ENCODE measurements at regions not wholly inside any gene's neighbourhood (a gene's known extent, or its start where the extent isn't known, plus 50 kb on each side); places are given as distances from the start of the nearest gene placed in this dataset.

GRCh38 chr1:222034790-222035189 is 292.9 kb upstream of the DUSP10 start:
- CTCF ChIA-PET: no interaction called here
- Histone ChIP-seq H3K36me3 (ENCODE audit: control insufficient read depth in 1 of 2, insufficient read depth in 2 of 2, low read length in 2 of 2) (no peaks in the 10 kb centered on the region), H3K4me2 (ENCODE audit: low read length) (no peak overlapping the region), H3K27ac (ENCODE audit: low read depth, low read length) (no peak overlapping the region), H3K79me2 (ENCODE audit: insufficient read depth, low read length) (no peaks in the 10 kb centered on the region), H3K4me3 (replicated peaks in 1 of 2; ENCODE audit: low read depth in 1 of 2, low read length in 2 of 2) (no peak overlapping the region), H3K9ac (ENCODE audit: low read length) (no peak overlapping the region), H3K27me3 (ENCODE audit: insufficient read depth, low read length) (no peaks in the 10 kb centered on the region), H3K9me3 (ENCODE audit: control insufficient read depth in 1 of 2, insufficient read depth in 1 of 2, low read depth in 1 of 2, low read length in 2 of 2) (no peaks in the 10 kb centered on the region), H3K4me1 (ENCODE audit: control insufficient read depth in 1 of 2, insufficient read depth in 2 of 2, low read length in 2 of 2) (no peaks in the 10 kb centered on the region), H3K9me2 (ENCODE audit: insufficient read depth) (no peaks in the 10 kb centered on the region), H4K20me1 (ENCODE audit: insufficient read depth) (no peaks in the 10 kb centered on the region), H2AFZ (ENCODE audit: low read depth, low read length, poor library complexity, severe bottlenecking) (no peak overlapping the region)
- RAD21 ChIA-PET (ENCODE audit: low non-redundant PET in 1 of 2, low total read pairs in 2 of 2, uncharacterized antibody in 2 of 2, unreplicated experiment in 2 of 2): no interaction called here
- TF ChIP-seq ZBTB33 (IDR thresholded peaks at IDR 0.05; ENCODE audit: extremely low read depth, insufficient replicate concordance, low read length): no peak
- TF ChIP-seq EZH2 (IDR thresholded peaks at IDR 0.05): no peak
- ATAC-seq (no peak), DNase-seq (ENCODE audit: low read depth, low spot score) (no peak)
- intact Hi-C loops (cut with micrococcal nuclease): no loop called here
- POLR2A ChIA-PET: no interaction called here
- BruUV-seq (replicated peaks): no TSS peak

GRCh38 chr1:222033450-222033849 is 291.6 kb upstream of the DUSP10 start:
- Histone ChIP-seq H3K4me2 (ENCODE audit: low read length) (no peak overlapping the region), H4K20me1 (ENCODE audit: insufficient read depth) (no peaks in the 10 kb centered on the region), H3K9me2 (ENCODE audit: insufficient read depth) (no peaks in the 10 kb centered on the region), H3K9ac (ENCODE audit: low read length) (no peak overlapping the region), H3K4me1 (ENCODE audit: control insufficient read depth in 1 of 2, insufficient read depth in 2 of 2, low read length in 2 of 2) (no peaks in the 10 kb centered on the region), H3K27ac (ENCODE audit: low read depth, low read length) (no peak overlapping the region), H3K79me2 (ENCODE audit: insufficient read depth, low read length) (no peaks in the 10 kb centered on the region), H3K9me3 (ENCODE audit: control insufficient read depth in 1 of 2, insufficient read depth in 1 of 2, low read depth in 1 of 2, low read length in 2 of 2) (no peaks in the 10 kb centered on the region), H3K4me3 (replicated peaks in 1 of 2; ENCODE audit: low read depth in 1 of 2, low read length in 2 of 2) (no peak overlapping the region), H3K27me3 (ENCODE audit: insufficient read depth, low read length) (no peaks in the 10 kb centered on the region), H3K36me3 (ENCODE audit: control insufficient read depth in 1 of 2, insufficient read depth in 2 of 2, low read length in 2 of 2) (no peaks in the 10 kb centered on the region), H2AFZ (ENCODE audit: low read depth, low read length, poor library complexity, severe bottlenecking) (no peak overlapping the region)
- intact Hi-C loops (cut with micrococcal nuclease): no loop called here
- no peak for DNase-seq (ENCODE audit: low read depth, low spot score)
- ATAC-seq: no peak
- BruUV-seq (replicated peaks): no TSS peak
- POLR2A ChIA-PET: no interaction called here
- TF ChIP-seq EGR1 (IDR thresholded peaks at IDR 0.05; ENCODE audit: low read depth) (no peak), JUND (IDR thresholded peaks at IDR 0.05) (no peak), ZFX (IDR thresholded peaks at IDR 0.05) (no peak), FOSL1 (IDR thresholded peaks at IDR 0.05; ENCODE audit: low read depth) (no peak), CEBPB (IDR thresholded peaks at IDR 0.05; ENCODE audit: low read depth) (no peak), TCF7L2 (IDR thresholded peaks at IDR 0.05; ENCODE audit: borderline replicate concordance, extremely low read depth, insufficient read depth, insufficient read length) (no peak), ATF3 (IDR thresholded peaks at IDR 0.05) (no peak), YY1 (IDR thresholded peaks at IDR 0.05; ENCODE audit: extremely low read depth, insufficient replicate concordance, low read depth, low read length) (no peak), SP1 (IDR thresholded peaks at IDR 0.05; ENCODE audit: low read depth) (no peak), POLR2AphosphoS5 (IDR thresholded peaks at IDR 0.05; ENCODE audit: low read depth, low read length) (no peak), ZBTB33 (IDR thresholded peaks at IDR 0.05; ENCODE audit: extremely low read depth, insufficient replicate concordance, low read length) (no peak), MAX (IDR thresholded peaks at IDR 0.05) (no peak), EZH2 (IDR thresholded peaks at IDR 0.05) (no peak), SIN3A (IDR thresholded peaks at IDR 0.05; ENCODE audit: low read depth) (no peak), ZNF274 (IDR thresholded peaks at IDR 0.05; ENCODE audit: low read depth, low read length) (no peak)
- RAD21 ChIA-PET (ENCODE audit: low non-redundant PET in 1 of 2, low total read pairs in 2 of 2, uncharacterized antibody in 2 of 2, unreplicated experiment in 2 of 2): no interaction called here
- CTCF ChIA-PET: no interaction called here

Measured in HCT116 (cell line).